ENCODE measurements at regions not wholly inside any gene's neighbourhood (a gene's known extent, or its start where the extent isn't known, plus 50 kb on each side); places are given as distances from the start of the nearest gene placed in this dataset.
"Not testable (repeated sequence)": the region's sequence is repeated elsewhere in the genome, so short reads cannot be mapped to it uniquely, and the experiment has no call there.

- H3K9me2 ChIP-seq (replicated peaks; ENCODE audit: insufficient read depth): no peaks in the 10 kb centered on the region
- H2AFZ ChIP-seq: no peak overlapping the region
- 95% methylated on average over 26 of the region's 32 CpGs for WGBS (ENCODE audit: low lambda C conversion rate, missing lambda C conversion rate)
- H3K4me3 ChIP-seq: no peak overlapping the region
- H3K4me2 ChIP-seq: no peak overlapping the region
- no peaks in the 10 kb centered on the region for H3K27me3 ChIP-seq
- no peak for TF ChIP-seq EZH2phosphoT487 (IDR thresholded peaks at IDR 0.05; ENCODE audit: low read depth, severe bottlenecking, unreplicated experiment)
- no peak for TF ChIP-seq EZH2 (IDR thresholded peaks at IDR 0.05; ENCODE audit: borderline replicate concordance)
- no peak for TF ChIP-seq CTCF (IDR thresholded peaks at IDR 0.05; ENCODE audit: poor library complexity)
- DNase-seq (ENCODE audit: low spot score): no peak
- H3K36me3 ChIP-seq (replicated peaks; ENCODE audit: insufficient read depth, low read depth): no peaks in the 10 kb centered on the region
- no peaks in the 10 kb centered on the region for H4K20me1 ChIP-seq (ENCODE audit: insufficient read depth, poor library complexity, severe bottlenecking)
- no peak overlapping the region for H3K27ac ChIP-seq
- H3K79me2 ChIP-seq: no peaks in the 10 kb centered on the region
- H3K9me3 ChIP-seq (ENCODE audit: low read depth): no peaks in the 10 kb centered on the region
- H3K4me1 ChIP-seq (ENCODE audit: insufficient read depth): no peaks in the 10 kb centered on the region
Measured at GRCh38 chr4:132344924-132345828, 803.9 kb upstream of the PCDH10 start.

- no peak overlapping the region for H3K4me2 ChIP-seq
- no peak overlapping the region for H2AFZ ChIP-seq
- DNase-seq (ENCODE audit: low spot score): no peak
- H3K36me3 ChIP-seq (replicated peaks; ENCODE audit: insufficient read depth, low read depth): no peaks in the 10 kb centered on the region
- no peaks in the 10 kb centered on the region for H3K4me1 ChIP-seq (ENCODE audit: insufficient read depth)
- no peaks in the 10 kb centered on the region for H3K79me2 ChIP-seq
- H3K9me3 ChIP-seq (ENCODE audit: low read depth): no peaks in the 10 kb centered on the region
- WGBS (ENCODE audit: low lambda C conversion rate, missing lambda C conversion rate): 97% methylated on average over 1 of the region's 1 CpG
- H3K9me2 ChIP-seq (replicated peaks; ENCODE audit: insufficient read depth): no peaks in the 10 kb centered on the region
- no peaks in the 10 kb centered on the region for H4K20me1 ChIP-seq (ENCODE audit: insufficient read depth, poor library complexity, severe bottlenecking)
- no peak overlapping the region for H3K4me3 ChIP-seq
- no peaks in the 10 kb centered on the region for H3K27me3 ChIP-seq
- TF ChIP-seq CTCF (IDR thresholded peaks at IDR 0.05; ENCODE audit: poor library complexity) (no peak), EZH2phosphoT487 (IDR thresholded peaks at IDR 0.05; ENCODE audit: low read depth, severe bottlenecking, unreplicated experiment) (no peak), EZH2 (IDR thresholded peaks at IDR 0.05; ENCODE audit: borderline replicate concordance) (no peak)
- no peak overlapping the region for H3K27ac ChIP-seq
Measured at GRCh38 chr4:132346016-132346415, 803.1 kb upstream of the PCDH10 start.

DNA sequence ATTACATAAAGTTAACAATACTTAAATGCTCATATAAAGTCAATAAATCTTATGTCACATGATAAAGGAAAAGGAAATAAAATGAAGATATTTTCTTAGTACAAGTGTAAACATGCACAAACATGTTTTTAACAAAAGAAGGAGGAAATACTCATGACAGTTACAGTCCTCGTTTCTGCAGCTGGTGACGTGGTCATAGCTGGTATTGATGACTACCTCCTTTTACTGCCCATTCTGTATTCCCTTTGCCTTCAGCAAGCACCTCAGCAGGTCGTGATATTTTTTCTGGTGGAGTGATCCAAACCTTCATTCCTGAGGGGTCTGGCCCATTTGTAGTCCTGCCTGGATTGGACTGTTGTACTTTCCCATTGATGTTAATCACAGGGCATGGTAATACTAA is 797.5 kb upstream of the PCDH10 start:
- DNase-seq (ENCODE audit: low spot score); H3K4me1 ChIP-seq (ENCODE audit: insufficient read depth); H3K9me2 ChIP-seq (replicated peaks; ENCODE audit: insufficient read depth); H3K27me3 ChIP-seq; H3K79me2 ChIP-seq; H3K9me3 ChIP-seq (ENCODE audit: low read depth); H2AFZ ChIP-seq; H3K36me3 ChIP-seq (replicated peaks; ENCODE audit: insufficient read depth, low read depth); H3K27ac ChIP-seq; H3K4me2 ChIP-seq; H3K4me3 ChIP-seq; H4K20me1 ChIP-seq (ENCODE audit: insufficient read depth, poor library complexity, severe bottlenecking): not testable (repeated sequence)
- 78% methylated on average over 3 of the region's 3 CpGs for WGBS (ENCODE audit: low lambda C conversion rate, missing lambda C conversion rate)

DNA sequence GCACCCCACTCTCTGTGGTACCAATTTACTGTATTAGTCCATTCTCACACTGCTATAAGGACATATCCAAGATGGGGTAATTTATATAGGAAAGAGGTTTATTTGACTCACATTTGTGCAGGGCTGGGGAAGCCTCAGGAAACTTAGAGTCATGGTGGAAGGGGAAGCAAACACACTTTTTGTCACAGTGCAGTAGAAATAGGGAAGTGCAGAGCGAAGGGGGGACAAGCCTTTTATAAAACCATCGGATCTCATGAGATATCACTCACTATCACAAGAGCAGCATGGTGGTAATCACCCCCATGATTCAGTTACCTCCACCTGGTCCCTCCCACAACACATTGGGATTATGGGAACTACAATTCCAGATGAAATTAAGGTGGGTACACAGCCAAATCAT is 766.9 kb upstream of the PCDH10 start:
- Histone ChIP-seq H3K36me3 (replicated peaks; ENCODE audit: insufficient read depth, low read depth) (no peaks in the 10 kb centered on the region), H3K27ac (no peak overlapping the region), H3K9me3 (ENCODE audit: low read depth) (no peaks in the 10 kb centered on the region), H3K4me2 (no peak overlapping the region), H3K4me3 (no peak overlapping the region), H3K4me1 (ENCODE audit: insufficient read depth) (no peaks in the 10 kb centered on the region), H4K20me1 (ENCODE audit: insufficient read depth, poor library complexity, severe bottlenecking) (no peaks in the 10 kb centered on the region), H3K9me2 (replicated peaks; ENCODE audit: insufficient read depth) (peaks cover 4% of the 10 kb centered on the region), H2AFZ (no peak overlapping the region), H3K27me3 (no peaks in the 10 kb centered on the region), H3K79me2 (no peaks in the 10 kb centered on the region)
- TF ChIP-seq CTCF (IDR thresholded peaks at IDR 0.05; ENCODE audit: poor library complexity): no peak
- TF ChIP-seq EZH2phosphoT487 (IDR thresholded peaks at IDR 0.05; ENCODE audit: low read depth, severe bottlenecking, unreplicated experiment): no peak
- TF ChIP-seq EZH2 (IDR thresholded peaks at IDR 0.05; ENCODE audit: borderline replicate concordance): no peak
- 87% methylated on average over 2 of the region's 2 CpGs for WGBS (ENCODE audit: low lambda C conversion rate, missing lambda C conversion rate)
- DNase-seq (ENCODE audit: low spot score): no peak
